ENCODE measurements at regions not wholly inside any gene's neighbourhood (a gene's known extent, or its start where the extent isn't known, plus 50 kb on each side); places are given as distances from the start of the nearest gene placed in this dataset.
"Not testable (repeated sequence)": the region's sequence is repeated elsewhere in the genome, so short reads cannot be mapped to it uniquely, and the experiment has no call there.

DNA sequence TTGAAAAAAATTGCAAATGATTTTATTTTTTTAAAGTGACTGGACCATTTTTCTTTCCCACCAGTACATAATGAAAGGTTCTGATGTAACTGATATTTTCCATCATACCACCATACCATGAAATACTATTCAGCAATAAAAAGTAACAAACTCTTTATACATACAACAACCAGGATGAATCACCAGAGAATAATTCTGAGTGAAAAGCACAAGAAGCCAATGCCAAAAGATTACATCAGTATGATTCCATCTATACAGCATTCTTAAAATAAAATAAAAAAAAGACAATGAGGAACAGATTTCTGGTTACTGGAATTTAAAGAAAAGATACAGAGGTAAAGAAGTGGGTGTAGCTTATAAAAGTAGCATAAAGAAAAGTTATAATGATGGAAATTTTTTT is 423.7 kb upstream of the ST8SIA4 start:
- DNase-seq, result no peak

DNA sequence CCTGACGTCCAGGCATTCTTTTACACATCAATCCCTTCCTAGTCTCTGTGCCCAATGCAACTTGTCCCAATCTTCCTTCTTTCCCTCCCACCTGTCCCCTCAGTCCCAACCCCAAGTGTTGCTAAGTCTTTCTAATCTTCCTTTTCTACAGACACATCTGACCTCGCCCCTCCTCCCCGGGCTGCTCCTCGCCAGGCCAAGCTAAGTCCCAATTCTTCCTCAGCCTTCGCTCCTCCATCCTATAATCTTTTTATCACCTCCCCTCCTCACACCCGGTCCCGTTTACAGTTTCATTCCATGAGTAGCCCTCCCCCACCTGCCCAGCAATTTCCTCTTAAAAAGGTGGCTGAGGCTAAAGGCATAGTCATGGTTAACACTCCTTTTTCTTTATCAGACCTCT is 413.3 kb upstream of the ST8SIA4 start:
- not testable (repeated sequence) for DNase-seq

DNA sequence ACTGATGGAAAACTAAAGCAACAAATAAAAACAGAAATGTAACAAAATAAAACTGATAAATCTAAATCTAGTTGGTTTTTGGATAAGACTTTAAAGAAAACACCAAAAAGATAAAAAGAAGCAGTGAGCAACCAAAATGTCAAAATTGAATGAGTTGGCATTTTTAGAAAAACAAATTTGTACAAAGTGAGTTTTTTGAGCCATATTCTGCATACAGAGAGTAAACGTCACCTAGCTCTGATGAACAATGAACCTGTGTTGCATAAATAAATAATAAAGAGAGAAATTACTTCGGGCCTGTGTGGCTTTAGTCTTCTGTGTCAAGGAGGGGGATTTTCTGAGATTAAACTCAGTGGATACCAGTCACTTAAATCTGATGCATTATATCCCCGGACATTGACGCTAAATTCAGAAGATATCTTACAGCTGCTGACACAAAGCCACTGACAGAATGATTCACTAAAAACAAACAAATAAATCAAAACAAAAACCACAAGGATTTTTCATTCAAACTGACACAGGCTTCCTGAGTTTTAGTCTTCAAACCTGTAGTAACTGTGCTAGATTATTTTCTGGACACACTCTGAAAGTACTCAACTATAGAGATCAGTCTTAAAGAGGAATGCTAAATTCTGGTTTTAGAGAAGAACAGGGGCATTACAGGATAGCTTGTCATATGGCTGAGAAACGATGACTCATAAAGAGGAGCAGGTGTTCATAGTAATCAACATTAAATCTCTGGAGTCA is 403.5 kb upstream of the ST8SIA4 start:
- no peak for DNase-seq

DNA sequence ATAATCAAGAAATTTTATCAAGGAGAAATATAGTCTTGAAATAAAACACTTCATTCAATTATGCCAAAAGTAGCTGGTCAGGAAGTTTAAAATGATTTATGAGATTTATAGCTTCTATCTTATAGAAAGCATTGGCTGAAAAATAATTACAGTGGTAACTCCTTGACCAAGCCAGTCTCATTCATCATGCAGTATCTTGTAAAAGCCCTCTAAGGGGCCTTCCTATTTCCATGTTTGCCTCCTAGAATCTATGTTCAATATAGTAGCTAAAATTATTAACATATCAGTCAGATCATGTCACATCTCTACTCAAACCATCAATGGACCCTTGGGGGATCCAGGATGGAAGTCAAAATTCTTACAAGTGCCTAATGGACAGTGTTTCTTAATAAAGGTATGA is 393.4 kb upstream of the ST8SIA4 start:
- no peak for DNase-seq

GRCh38 chr5:101292199-101292598 is 389.1 kb upstream of the ST8SIA4 start:
- no peak for DNase-seq

DNA sequence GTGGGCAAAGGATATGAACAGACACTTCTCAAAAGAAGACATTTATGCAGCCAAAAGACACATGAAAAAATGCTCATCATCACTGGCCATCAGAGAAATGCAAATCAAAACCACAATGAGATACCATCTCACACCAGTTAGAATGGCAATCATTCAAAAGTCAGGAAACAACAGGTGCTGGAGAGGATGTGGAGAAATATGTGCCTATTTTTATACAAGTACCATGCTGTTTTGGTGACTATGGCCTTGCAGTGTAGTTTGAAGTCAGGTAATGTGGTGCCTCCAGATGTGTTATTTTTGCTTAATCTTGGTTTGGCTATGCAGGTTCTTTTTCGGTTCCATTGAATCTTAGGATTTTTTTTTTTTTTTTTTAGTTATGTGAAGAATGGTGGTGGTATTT is 387.7 kb upstream of the ST8SIA4 start:
- not testable (repeated sequence) for DNase-seq

DNA sequence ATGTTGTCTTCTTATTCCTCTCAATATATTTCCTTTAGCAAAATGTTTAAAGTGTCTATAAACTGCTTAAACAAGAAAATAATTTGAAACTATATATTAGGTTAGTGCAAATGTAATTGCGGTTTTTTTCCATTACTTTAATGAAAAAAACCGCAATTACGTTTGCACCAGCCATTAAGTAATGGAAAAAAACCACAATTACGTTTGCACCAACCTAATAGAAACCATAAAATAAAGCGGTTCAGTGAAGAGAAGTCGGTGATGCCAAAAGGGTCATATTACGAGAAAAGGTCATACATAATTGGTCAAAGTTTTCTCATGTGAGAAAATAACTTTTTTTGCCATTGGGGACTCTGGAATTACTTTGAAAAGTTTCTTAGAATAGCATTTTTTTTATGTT is 385.6 kb upstream of the ST8SIA4 start:
- DNase-seq, result no peak

- no peak for DNase-seq
Observed at GRCh38 chr5:101284736-101285375, 381.8 kb upstream of the ST8SIA4 start.

GRCh38 chr5:101283938-101284337 is 380.9 kb upstream of the ST8SIA4 start:
- not testable (repeated sequence) for DNase-seq

- no peak for DNase-seq
Observed at GRCh38 chr5:101278917-101279316, 375.8 kb upstream of the ST8SIA4 start.

DNA sequence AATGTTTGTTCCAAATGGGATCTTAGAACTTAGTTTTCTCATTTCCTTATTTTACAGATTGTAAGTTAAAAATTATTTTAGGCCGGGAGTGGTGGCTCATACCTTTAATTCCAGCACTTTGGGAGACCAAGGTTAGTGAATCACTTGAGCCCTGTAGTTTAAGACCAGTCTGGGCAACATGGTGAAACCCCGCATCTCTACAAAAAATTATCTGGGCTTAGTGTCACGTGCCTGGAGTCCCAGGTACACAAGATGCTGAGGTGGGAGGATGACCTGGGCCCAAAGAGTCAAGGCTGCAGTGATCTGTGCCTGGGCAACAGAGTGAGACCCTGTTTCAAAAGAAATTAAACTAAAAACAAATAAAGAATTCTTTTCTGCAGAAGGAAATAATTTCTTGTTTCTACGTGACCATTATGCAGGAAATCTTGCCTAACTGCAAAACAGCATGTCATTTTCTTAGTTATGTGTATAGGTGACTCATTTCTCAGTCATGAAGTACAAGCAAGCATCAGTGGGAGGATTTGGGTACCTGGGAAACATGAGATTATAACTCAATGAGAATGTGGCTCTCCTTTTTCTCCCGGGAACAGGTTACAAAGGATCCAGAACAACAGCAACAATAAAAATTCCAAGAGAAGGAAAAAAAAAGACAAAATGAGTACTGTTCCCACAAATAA is 375.1 kb upstream of the ST8SIA4 start:
- DNase-seq, result no peak

DNA sequence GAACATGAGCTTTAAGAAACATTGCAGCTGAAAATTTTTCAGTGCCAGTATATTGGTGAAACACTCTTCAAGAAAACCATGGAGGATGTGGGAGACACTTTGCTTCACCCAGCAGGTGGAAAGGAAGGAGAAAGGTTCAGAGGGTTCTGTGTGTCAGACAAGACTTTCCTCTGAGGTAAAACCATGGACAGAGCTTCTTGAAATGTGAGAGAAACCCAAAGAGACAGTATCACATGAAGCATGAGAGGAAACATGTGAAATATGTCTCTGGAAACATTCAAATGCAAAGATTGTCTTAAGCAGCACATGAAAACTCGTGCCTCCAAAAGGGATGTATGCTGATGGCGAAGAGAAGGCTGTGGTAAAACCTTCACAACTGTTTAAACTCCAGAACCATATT is 368.9 kb upstream of the ST8SIA4 start:
- no peak for DNase-seq

- DNase-seq, result no peak
Observed at GRCh38 chr5:101271416-101271815, 368.3 kb upstream of the ST8SIA4 start.

DNA sequence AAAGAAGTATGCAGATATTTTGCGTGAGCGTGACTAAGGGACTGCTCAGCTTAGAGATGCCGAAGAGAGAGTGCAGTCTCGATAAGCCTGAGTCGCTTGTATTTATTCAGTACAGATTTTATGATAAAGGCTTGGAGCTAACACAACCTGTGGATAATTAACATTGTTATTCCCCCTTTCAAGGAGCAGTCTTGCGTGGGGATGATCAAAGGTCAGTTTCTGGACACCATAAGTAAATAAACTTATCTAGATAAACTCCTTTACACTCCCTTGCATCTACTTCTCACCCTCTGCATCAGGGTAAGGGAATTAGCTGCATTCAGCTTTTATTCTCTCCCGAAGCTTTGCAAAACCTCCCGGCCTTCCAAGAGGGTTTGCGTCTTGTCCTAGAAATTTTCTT is 357.8 kb upstream of the ST8SIA4 start:
- no peak for DNase-seq

DNA sequence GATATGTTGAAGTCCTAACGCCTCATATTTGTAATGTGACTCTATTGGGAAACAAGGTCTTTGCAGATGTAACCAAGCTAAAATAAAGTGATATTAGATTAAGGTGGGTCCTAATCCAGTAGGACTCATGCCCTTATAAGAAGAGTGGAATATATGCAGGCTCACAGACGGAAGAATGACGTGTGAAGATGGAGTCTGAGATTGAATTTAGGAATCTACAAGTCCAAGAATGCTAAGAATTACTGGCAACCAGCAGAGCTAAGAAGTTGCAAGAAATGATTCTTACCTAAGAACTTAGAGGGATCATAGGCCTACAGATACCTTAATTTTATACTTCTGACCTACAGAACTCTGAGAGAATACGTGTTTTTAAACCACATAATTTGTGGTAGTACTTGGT is 350.0 kb upstream of the ST8SIA4 start:
- DNase-seq, result no peak

DNA sequence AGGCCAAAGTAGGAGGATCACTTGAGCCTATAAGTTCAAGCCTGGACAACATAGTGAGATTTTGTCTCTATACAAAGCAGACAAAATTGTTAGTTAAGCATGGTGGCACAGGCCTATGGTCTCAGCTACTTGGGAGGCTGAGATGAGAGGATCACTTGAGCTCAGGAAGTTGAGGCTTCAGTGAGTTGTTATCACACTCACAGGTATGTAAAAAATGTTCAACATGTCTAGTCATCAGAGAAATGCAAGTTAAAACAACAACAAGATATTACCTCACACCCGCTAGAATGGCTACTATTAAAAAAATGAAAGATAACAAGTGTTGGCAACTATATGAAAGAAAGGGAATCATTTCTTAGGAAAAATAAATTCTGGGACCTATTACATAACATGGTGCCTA is 341.5 kb upstream of the ST8SIA4 start:
- no peak for DNase-seq

GRCh38 chr5:101212942-101213514 is 309.9 kb upstream of the ST8SIA4 start:
- DNase-seq, result no peak

DNA sequence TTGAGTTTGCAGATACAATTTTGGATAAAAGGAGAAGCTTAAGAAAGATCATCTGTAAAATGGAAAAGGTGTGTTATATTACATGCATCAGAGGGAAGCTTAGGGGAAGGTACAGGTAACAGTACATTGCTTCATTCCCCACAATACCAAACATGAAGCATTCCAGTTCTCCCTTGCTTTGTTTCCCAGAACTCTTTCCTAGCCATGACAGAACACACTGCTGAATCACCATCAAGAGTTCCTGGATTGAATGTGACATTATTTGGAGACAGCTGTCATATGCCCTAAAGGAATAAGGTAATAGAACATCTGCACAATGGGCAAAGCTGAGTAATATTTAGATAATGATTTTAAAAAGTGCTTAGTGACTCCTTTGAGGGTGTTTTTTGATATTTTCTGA is 303.5 kb upstream of the ST8SIA4 start:
- no peak for DNase-seq

DNA sequence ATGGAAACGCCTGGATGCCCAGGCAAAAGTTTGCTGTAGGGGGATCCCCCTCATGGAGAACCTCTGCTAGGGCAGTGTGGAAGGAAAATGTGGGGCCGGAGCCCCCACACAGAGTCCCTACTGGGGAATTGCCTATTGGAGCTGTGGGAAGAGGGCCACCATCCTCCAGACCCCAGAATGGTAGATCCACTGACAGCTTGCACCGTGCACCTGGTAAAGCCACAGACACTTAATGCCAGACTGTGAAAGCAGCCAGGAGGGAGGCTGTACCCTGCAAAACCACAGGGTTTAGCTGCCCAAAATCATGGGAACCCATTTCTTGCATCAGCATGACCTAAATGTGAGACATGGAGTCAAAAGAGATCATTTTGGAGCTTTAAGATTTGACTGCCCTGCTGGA is 302.0 kb upstream of the ST8SIA4 start:
- DNase-seq, result not testable (repeated sequence)

GRCh38 chr5:101180365-101180764 is 277.3 kb upstream of the ST8SIA4 start:
- not testable (repeated sequence) for DNase-seq

GRCh38 chr5:101176605-101177004 is 273.5 kb upstream of the ST8SIA4 start:
- no peak for DNase-seq

GRCh38 chr5:101174981-101175380 is 271.9 kb upstream of the ST8SIA4 start:
- no peak for DNase-seq

DNA sequence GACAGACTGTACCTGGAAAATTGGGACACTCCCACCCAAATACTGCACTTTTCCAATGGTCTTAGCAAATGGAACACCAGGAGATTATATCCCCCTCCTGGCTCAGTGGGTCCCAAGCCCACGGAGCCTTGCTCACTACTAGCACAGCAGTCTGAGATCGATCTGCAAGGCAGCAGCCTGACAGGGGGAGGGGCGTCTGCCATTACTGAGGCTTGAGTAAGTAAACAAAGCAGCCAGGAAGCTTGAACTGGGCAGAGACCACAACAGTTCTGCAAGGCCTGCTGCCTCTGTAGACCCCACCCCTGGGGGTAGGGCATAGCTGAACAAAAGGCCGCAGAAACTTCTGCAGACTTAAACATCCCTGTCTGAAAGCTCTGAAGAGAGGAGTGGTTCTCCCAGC is 260.0 kb upstream of the ST8SIA4 start:
- DNase-seq, result no peak

DNA sequence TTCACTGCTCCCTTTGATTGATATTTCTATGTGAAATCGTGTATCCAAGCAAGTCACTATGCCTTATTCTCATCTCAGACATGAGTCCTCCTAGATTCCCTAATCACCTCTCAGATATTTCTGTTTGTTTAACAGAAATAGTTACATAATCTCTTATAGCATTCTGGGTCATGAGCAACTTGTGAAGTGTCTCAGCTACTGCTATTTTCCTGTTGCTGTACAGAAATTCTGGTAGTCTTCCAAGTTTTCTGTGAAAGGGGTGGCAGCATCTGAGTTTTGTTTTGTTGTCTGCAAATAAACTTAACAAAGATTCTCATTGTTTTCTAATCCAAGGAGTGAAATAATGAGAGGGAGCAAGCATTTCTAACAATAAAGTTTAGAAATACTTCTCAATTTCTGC is 256.9 kb upstream of the ST8SIA4 start:
- no peak for DNase-seq

Measured in bone marrow (tissue), 2 donors.